ENCODE measurements at regions not wholly inside any gene's neighbourhood (a gene's known extent, or its start where the extent isn't known, plus 50 kb on each side); places are given as distances from the start of the nearest gene placed in this dataset.

- TF ChIP-seq, protein P1, sequence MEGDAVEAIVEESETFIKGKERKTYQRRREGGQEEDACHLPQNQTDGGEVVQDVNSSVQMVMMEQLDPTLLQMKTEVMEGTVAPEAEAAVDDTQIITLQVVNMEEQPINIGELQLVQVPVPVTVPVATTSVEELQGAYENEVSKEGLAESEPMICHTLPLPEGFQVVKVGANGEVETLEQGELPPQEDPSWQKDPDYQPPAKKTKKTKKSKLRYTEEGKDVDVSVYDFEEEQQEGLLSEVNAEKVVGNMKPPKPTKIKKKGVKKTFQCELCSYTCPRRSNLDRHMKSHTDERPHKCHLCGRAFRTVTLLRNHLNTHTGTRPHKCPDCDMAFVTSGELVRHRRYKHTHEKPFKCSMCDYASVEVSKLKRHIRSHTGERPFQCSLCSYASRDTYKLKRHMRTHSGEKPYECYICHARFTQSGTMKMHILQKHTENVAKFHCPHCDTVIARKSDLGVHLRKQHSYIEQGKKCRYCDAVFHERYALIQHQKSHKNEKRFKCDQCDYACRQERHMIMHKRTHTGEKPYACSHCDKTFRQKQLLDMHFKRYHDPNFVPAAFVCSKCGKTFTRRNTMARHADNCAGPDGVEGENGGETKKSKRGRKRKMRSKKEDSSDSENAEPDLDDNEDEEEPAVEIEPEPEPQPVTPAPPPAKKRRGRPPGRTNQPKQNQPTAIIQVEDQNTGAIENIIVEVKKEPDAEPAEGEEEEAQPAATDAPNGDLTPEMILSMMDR (IDR thresholded peaks at IDR 0.05; ENCODE audit: low read length), result no peak
- TF ChIP-seq EZH2 (IDR thresholded peaks at IDR 0.05; ENCODE audit: borderline replicate concordance, low read length), result no peak
Observed at GRCh38 chr9:26392639-26393038, 500.0 kb downstream of the CAAP1 start.
